ENCODE measurements at regions not wholly inside any gene's neighbourhood (a gene's known extent, or its start where the extent isn't known, plus 50 kb on each side); places are given as distances from the start of the nearest gene placed in this dataset.
A peak's percentile ranks its signal among the peaks of the same experiment; 100 is the strongest.

DNA sequence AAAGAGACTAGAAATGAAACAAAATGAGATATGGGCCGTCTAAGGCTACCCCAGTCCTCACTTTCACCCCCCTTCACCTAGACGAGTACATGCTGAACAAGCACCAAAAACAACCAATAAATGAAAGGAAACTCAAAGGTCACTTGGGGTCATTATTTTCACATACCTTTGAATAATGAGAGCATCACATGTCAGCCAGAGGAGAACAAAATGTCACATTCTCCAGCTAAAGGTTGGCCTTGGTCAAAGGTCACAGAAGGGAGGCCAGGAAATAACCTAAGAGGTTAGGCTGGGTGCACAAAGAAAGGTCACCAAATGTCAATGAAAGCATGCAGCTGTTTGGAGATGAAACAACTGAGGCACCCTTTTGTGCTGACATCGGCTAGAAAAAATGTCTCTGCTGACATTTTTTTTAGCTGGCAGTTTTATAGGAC lies 288.7 kb upstream of the USP25 start (continued):
- TF ChIP-seq CENPBD1 (CRISPR knock-in tag; IDR thresholded peaks at IDR 0.05; ENCODE audit: borderline replicate concordance, low read depth) (no peak), ZC3H13 (CRISPR knock-in tag; IDR thresholded peaks at IDR 0.05) (no peak), PREB (CRISPR knock-in tag; IDR thresholded peaks at IDR 0.05) (no peak), ZNF746 (CRISPR knock-in tag; IDR thresholded peaks at IDR 0.05) (peak; percentile 68; the same call in 1 of the 2 replicates), ZBTB7A (CRISPR knock-in tag; IDR thresholded peaks at IDR 0.05) (no peak), ZBTB46 (CRISPR knock-in tag; IDR thresholded peaks at IDR 0.05; ENCODE audit: borderline replicate concordance) (no peak), KDM4B (CRISPR knock-in tag; IDR thresholded peaks at IDR 0.05) (peak; percentile 77), GATAD1 (CRISPR knock-in tag; IDR thresholded peaks at IDR 0.05) (peak; percentile 29; the same call in 1 of the 2 replicates), ZNF20 (CRISPR knock-in tag; IDR thresholded peaks at IDR 0.05) (no peak), SMYD3 (CRISPR knock-in tag; IDR thresholded peaks at IDR 0.05) (no peak), U2AF1 (optimal IDR thresholded peaks at IDR 0.05; ENCODE audit: low read depth, low read length) (no peak), KLF13 (CRISPR knock-in tag; IDR thresholded peaks at IDR 0.05) (no peak), CBFB (CRISPR knock-in tag; IDR thresholded peaks at IDR 0.05) (peak; percentile 81), SPEN (CRISPR knock-in tag; IDR thresholded peaks at IDR 0.05; ENCODE audit: low read depth) (peak; percentile 79; the same call in 1 of the 2 replicates), KMT2B (CRISPR knock-in tag; IDR thresholded peaks at IDR 0.05) (peak; percentile 61; the same call in 1 of the 2 replicates), ZNF333 (CRISPR knock-in tag; IDR thresholded peaks at IDR 0.05; ENCODE audit: borderline replicate concordance) (no peak), NR2F1 (CRISPR knock-in tag; IDR thresholded peaks at IDR 0.05) (peak; percentile 100)
- TF ChIP-seq, protein P1, sequence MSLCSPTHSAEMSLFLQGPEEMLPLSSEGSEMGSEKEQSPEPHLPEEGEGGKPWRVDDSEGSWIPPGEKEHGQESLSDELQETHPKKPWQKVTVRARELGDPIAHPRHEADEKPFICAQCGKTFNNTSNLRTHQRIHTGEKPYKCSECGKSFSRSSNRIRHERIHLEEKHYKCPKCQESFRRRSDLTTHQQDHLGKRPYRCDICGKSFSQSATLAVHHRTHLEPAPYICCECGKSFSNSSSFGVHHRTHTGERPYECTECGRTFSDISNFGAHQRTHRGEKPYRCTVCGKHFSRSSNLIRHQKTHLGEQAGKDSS (CRISPR knock-in tag; IDR thresholded peaks at IDR 0.05; ENCODE audit: borderline replicate concordance, low read depth), result no peak
- TF ChIP-seq, protein P2, sequence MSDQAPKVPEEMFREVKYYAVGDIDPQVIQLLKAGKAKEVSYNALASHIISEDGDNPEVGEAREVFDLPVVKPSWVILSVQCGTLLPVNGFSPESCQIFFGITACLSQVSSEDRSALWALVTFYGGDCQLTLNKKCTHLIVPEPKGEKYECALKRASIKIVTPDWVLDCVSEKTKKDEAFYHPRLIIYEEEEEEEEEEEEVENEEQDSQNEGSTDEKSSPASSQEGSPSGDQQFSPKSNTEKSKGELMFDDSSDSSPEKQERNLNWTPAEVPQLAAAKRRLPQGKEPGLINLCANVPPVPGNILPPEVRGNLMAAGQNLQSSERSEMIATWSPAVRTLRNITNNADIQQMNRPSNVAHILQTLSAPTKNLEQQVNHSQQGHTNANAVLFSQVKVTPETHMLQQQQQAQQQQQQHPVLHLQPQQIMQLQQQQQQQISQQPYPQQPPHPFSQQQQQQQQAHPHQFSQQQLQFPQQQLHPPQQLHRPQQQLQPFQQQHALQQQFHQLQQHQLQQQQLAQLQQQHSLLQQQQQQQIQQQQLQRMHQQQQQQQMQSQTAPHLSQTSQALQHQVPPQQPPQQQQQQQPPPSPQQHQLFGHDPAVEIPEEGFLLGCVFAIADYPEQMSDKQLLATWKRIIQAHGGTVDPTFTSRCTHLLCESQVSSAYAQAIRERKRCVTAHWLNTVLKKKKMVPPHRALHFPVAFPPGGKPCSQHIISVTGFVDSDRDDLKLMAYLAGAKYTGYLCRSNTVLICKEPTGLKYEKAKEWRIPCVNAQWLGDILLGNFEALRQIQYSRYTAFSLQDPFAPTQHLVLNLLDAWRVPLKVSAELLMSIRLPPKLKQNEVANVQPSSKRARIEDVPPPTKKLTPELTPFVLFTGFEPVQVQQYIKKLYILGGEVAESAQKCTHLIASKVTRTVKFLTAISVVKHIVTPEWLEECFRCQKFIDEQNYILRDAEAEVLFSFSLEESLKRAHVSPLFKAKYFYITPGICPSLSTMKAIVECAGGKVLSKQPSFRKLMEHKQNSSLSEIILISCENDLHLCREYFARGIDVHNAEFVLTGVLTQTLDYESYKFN (CRISPR knock-in tag; conservative IDR thresholded peaks at IDR 0.05), result peak; percentile 96
- TF ChIP-seq, protein P3, sequence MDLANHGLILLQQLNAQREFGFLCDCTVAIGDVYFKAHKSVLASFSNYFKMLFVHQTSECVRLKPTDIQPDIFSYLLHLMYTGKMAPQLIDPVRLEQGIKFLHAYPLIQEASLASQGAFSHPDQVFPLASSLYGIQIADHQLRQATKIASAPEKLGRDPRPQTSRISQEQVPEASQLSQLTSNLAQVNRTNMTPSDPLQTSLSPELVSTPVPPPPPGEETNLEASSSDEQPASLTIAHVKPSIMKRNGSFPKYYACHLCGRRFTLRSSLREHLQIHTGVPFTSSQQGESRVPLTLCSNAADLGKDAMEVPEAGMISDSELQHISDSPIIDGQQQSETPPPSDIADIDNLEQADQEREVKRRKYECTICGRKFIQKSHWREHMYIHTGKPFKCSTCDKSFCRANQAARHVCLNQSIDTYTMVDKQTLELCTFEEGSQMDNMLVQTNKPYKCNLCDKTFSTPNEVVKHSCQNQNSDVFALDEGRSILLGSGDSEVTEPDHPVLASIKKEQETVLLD (CRISPR knock-in tag; IDR thresholded peaks at IDR 0.05; ENCODE audit: low read depth), result no peak
- TF ChIP-seq, protein P4, sequence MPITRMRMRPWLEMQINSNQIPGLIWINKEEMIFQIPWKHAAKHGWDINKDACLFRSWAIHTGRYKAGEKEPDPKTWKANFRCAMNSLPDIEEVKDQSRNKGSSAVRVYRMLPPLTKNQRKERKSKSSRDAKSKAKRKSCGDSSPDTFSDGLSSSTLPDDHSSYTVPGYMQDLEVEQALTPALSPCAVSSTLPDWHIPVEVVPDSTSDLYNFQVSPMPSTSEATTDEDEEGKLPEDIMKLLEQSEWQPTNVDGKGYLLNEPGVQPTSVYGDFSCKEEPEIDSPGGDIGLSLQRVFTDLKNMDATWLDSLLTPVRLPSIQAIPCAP (CRISPR knock-in tag; IDR thresholded peaks at IDR 0.05; ENCODE audit: low read depth), result no peak
